Astrocyte of the hippocampus (primary cell): ENCODE measurements at regions not wholly inside any gene's neighbourhood (a gene's known extent, or its start where the extent isn't known, plus 50 kb on each side); places are given as distances from the start of the nearest gene placed in this dataset.

Source experiments
- DNase-seq: peaks from one replicate; pipeline ENCODE4 v3.0.0; 2011; ENCODE audit warnings: low read depth, low spot score

DNA sequence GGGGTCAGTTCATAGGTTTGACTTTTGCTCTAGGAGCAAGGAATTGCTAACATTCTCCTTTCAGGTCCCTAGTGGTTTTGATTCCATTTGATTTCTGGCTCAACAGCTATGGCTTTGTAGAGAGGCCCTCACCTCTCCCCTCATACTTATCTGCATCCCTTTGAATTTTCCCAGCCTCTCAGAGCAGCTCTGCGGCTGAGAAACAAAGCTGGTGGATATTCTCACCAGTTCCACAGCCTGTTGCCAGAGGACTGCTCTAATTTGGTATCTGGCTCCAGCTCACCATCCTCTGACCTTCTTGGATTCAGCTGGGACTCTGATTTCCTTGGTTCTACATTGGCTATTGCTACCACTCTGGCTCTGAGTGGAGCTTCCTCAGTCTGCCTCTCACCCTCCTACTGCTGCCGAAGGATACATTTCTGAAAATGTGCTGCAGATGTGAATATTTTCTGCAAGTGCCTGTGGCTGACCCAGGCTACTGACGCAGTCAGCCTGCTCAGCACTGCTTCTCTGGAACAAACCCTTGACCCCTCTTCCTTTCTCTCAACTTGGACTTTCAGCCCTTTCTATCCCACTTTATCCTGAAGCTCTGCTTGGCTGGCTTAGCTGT is 110.9 kb upstream of the ENPEP start:
- DNase-seq = no peak

GRCh38 chr4:110361921-110362320 is 114.0 kb upstream of the ENPEP start:
- peak; percentile 94 for DNase-seq

- no peak for DNase-seq
Measured at GRCh38 chr4:110359076-110359475, 116.9 kb upstream of the ENPEP start.

DNA sequence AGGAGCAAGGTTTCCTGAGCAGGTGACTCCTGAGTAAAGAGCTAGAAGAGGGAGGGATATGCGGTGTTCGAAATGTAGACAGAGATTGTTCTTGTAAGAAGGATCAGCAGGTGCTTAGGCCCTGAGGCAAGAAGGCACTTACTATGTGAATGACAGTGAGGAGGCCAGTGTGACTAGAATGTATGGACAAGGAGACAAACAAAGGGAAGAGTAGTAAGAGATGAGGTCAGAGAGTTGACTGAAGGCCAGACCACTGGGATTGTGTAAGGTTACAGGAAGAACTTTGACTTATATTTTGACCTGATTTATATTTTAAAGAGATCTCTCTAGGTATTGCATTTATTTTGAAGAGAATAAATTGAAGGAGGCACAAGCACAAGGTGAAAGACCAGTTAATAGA is 118.4 kb upstream of the ENPEP start:
- no peak for DNase-seq

GRCh38 chr4:110354460-110354859 is 121.5 kb upstream of the ENPEP start:
- DNase-seq = no peak

GRCh38 chr4:110352670-110353442 is 123.1 kb upstream of the ENPEP start:
- no peak for DNase-seq

- no peak for DNase-seq
Measured at GRCh38 chr4:110348711-110349383, 127.1 kb upstream of the ENPEP start.

GRCh38 chr4:110347805-110348204 is 128.2 kb upstream of the ENPEP start:
- DNase-seq = no peak

DNA sequence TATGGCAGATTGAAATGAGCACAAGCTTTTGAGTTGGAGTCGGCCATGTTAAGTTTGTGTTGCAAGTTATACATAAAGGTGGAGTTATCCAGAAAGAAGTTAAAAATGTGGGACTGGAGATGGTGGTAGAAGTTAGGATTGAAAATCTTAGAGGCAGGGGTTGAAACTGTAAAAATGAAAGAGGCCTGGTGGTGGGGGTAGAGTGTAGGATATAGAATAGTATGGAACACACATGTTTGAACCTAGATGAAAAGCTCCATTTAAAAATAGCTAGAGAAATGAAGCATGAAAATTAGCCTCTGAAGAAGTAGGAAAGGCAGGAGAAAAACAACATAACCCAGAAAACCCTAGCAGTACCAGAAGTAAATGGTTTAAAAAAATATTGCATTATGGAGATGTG is 131.8 kb upstream of the ENPEP start:
- DNase-seq = no peak

DNA sequence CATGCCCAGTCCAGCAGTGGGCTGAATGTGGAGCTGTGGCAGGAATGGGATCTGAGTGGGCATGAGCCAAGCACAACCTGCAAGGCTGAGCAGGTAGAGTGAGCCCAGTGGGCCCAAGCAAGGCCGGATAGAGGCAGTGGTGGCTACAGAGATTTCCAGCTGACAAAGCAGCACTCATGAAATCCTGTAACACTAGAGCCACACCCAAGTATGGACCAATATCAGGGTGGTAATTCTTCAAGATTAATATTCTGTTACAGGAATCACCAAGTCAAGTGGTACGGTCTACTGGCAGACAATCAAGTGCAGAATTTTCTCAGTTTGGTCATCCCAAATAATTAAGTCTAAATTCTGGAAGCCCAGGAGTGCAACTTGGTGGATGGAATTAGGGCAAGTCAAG is 132.4 kb upstream of the ENPEP start:
- no peak for DNase-seq

- peak; percentile 22 for DNase-seq
Measured at GRCh38 chr4:110341118-110341517, 134.8 kb upstream of the ENPEP start.

GRCh38 chr4:110335399-110335798 is 137.0 kb upstream of the ELOVL6 start:
- DNase-seq = no peak

DNA sequence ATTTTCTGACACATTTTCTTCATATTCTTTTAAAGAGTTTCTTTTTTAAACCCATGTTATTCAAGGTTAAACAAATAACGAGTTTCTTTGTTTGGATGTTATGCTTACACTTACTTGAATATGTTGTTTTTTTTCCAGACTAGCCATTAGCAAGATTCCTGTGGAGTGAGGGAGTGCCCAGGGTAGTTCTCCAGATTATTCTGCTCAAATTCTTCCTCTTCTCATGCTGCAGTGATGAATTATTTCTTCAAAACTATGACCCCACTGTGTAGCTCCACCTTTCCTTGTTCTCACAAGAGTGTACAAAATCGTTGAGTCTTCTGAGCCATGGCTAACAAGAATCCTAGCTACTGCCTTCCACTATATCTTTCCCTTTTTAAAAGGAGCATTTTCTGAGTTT is 134.1 kb upstream of the ELOVL6 start:
- DNase-seq = peak; percentile 59

DNA sequence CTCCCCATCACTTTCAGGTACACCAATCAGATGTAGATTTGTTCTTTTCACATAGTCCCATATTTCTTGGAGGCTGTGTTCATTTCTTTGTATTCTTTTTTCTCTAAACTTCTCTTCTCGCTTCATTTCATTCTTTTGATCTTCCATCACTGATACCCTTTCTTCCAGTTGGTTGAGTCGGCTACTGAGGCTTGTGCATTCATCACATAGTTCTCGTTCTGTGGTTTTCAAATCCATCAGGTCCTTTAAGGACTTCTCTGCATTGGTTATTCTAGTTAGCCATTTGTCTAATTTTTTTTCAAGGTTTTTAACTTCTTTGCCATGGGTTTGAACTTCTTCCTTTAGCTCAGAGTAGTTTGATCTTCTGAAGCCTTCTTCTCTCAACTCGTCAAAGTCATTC is 128.0 kb upstream of the ELOVL6 start:
- peak; percentile 23 for DNase-seq

DNA sequence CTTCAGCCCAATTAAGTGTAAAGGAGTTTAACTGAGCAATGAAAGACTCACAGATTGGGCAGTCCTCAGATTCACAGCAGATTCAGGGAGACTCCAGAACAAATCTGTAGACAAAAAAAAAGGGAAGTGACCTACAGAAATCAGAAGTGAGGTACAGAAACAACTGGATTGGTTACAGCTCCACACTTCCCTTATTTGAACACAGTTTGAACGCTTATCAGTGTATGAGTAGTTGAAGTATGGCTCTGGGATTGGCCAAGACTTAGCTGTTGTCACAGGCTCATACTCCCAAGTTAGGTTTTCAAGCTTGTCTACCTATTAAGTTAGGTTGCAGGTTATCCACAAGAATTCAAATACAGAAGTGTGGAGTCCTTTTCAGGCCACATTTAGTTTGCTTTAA is 112.4 kb upstream of the ELOVL6 start:
- no peak for DNase-seq

GRCh38 chr4:110309675-110310074 is 111.3 kb upstream of the ELOVL6 start:
- DNase-seq = peak; percentile 49

- DNase-seq = peak; percentile 79
Measured at GRCh38 chr4:110306303-110306702, 107.9 kb upstream of the ELOVL6 start.

DNA sequence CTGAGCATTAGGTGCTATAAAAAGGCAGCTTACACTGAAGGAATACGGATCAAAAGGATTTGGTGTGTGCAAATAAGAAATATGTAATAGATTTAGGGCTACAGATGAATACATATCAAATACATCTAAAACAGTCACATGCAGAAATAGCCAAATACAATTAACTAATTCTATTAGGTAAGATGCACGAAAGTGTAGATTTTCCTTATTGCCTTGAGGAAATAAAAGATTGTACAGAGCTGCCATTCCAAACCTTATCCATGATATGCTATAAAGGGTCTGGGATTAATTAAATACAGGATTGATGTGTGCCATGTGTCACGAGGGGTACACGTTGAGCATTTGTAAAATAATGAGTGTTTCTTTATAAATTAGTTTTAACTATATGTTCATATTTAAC is 107.0 kb upstream of the ELOVL6 start:
- no peak for DNase-seq

GRCh38 chr4:110296892-110297291 is 98.5 kb upstream of the ELOVL6 start:
- no peak for DNase-seq

- peak; percentile 72 for DNase-seq
Measured at GRCh38 chr4:110294165-110294564, 95.8 kb upstream of the ELOVL6 start.

DNA sequence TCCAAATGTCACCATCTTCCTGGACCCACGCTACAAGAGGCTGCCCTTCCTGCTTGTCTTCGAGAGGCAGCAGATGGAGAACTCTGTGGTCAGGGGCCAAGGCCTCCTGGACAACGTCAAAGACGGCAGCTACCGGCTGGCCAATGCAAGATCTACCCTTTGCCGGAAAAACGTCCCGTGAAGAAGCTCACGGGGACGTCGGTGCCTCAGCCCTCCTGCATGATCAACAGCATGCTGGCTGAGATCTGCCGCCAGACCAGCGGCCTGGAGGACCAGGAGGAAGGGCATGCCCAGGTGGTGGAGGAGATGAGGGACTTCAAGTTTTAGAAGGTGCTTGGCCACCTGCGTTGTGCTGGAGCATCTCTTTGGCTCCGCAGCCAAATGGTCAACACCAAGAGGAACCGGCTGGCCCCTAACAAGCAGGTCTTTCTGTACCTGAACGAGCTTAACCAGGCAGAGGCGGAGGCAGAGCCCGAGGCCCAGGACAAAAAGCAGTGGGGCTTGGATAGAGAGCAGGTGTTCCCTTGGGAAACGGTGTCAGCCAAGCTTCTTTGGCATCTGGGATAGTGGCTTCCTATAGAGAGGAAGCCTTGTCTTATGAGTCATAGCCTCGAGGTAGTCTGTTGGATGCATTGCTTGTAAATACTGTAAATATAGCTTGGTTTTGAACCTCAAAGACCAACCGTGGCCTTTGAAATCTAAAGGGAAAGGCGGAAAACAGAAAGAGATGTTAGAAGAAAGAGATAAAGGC is 94.8 kb upstream of the ELOVL6 start:
- DNase-seq = no peak

DNA sequence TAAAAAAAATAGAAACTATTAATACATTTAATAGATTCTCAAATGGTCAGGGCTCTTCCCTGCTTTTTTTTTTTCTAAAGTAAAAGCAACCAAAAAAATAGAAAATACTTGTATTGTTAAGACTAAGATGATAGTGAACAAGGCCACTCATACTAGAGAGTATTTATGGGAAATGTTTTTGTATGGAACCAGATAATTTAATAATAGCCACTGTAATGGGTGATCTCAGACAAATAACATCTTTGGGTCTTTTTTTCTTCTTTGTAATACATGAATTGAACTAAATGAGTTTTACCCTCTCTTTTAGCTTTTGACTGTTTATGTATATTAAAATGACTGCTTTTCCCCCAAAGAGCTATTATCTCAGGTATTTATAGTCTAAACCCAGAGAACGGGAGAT is 92.1 kb upstream of the ELOVL6 start:
- DNase-seq = no peak
